Smooth muscle cell (in vitro differentiated cells): ENCODE measurements at regions not wholly inside any gene's neighbourhood (a gene's known extent, or its start where the extent isn't known, plus 50 kb on each side); places are given as distances from the start of the nearest gene placed in this dataset.

Experiments
- DNase-seq: peaks from one replicate; lab custom pipeline; 2025; ENCODE audit not compliant: unreplicated experiment; lab: John Stamatoyannopoulos, UW
- H2AFZ ChIP-seq: fragments of 200-600 bp; sonication (generic); 2 replicates; pipeline ENCODE4 v1.6.0; 2016; ENCODE audit warnings: antibody characterized with exemption, low read depth, mild to moderate bottlenecking
- H3F3A ChIP-seq: fragments of 200-600 bp; sonication (generic); 2 replicates; pipeline ENCODE4 v1.6.0; 2017; ENCODE audit warnings: antibody characterized with exemption, low read depth
- H3K27ac ChIP-seq: fragments of 200-600 bp; sonication (generic); 2 replicates; pipeline ENCODE4 v1.5.1; 2016; ENCODE audit warnings: low read depth, mild to moderate bottlenecking
- H3K27me3 ChIP-seq: fragments of 200-600 bp; sonication (generic); 2 replicates; pipeline ENCODE4 v1.6.1; 2016; ENCODE audit warnings: low read depth, mild to moderate bottlenecking
- H3K36me3 ChIP-seq: fragments of 200-600 bp; sonication (generic); 2 replicates; pipeline ENCODE4 v1.5.1; 2016; ENCODE audit warnings: low read depth
- H3K4me1 ChIP-seq: fragments of 200-600 bp; sonication (generic); 2 replicates; pipeline ENCODE4 v1.5.1; 2016; ENCODE audit warnings: low read depth
- H3K4me2 ChIP-seq: fragments of 200-600 bp; sonication (generic); 2 replicates; pipeline ENCODE4 v1.6.0; 2016; ENCODE audit warnings: mild to moderate bottlenecking
- H3K4me3 ChIP-seq: fragments of 200-600 bp; sonication (generic); 2 replicates; pipeline ENCODE4 v1.5.1; 2016; ENCODE audit warnings: mild to moderate bottlenecking
- H3K79me2 ChIP-seq: fragments of 200-600 bp; sonication (generic); 2 replicates; pipeline ENCODE4 v1.6.0; 2016; ENCODE audit warnings: low read depth, mild to moderate bottlenecking
- H3K9ac ChIP-seq: fragments of 200-600 bp; sonication (generic); 2 replicates; pipeline ENCODE4 v1.6.0; 2016; ENCODE audit warnings: low read depth
- H3K9me3 ChIP-seq: fragments of 200-600 bp; sonication (generic); replicated peaks from 2 replicates; pipeline ENCODE4 v1.5.1; 2016; ENCODE audit warnings: low read depth
- H4K20me1 ChIP-seq: fragments of 200-600 bp; sonication (generic); 2 replicates; pipeline ENCODE4 v1.6.0; 2016; ENCODE audit warnings: low read depth
- WGBS: methylation state at CpG from one replicate; pipeline ENCODE4 v1.1.7; 2016; ENCODE audit warnings: low lambda C conversion rate; 5-methylcytosine and 5-hydroxymethylcytosine counted together
- TF ChIP-seq, protein P1 (sequence below): fragments of 200-600 bp; sonication (generic); IDR thresholded peaks from 2 replicates; pipeline ENCODE4 v1.5.1; 2017; ENCODE audit warnings: borderline replicate concordance, mild to moderate bottlenecking, antibody characterized with exemption; ENCODE audit not compliant: insufficient read depth, poor library complexity, severe bottlenecking

DNA sequence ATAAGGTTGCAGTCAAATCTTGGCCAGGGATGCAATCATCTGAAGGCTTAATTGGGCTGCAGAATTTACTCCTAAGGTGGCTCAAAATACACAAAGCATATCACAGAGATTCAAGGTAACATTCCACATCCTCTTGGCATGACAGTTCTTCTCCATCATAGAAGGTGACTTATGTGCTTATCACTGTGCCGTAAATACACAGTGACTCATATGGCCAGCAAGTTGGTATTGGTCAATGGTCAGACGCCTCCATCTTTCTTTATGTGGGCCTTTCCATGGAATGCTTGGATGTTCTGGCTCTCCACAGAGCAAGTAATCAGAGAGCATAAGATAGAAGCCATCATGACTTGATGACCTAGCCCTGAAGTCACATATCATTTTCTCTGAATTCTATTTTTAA is 168.8 kb upstream of the ST8SIA2 start:
- TF ChIP-seq, protein P1, sequence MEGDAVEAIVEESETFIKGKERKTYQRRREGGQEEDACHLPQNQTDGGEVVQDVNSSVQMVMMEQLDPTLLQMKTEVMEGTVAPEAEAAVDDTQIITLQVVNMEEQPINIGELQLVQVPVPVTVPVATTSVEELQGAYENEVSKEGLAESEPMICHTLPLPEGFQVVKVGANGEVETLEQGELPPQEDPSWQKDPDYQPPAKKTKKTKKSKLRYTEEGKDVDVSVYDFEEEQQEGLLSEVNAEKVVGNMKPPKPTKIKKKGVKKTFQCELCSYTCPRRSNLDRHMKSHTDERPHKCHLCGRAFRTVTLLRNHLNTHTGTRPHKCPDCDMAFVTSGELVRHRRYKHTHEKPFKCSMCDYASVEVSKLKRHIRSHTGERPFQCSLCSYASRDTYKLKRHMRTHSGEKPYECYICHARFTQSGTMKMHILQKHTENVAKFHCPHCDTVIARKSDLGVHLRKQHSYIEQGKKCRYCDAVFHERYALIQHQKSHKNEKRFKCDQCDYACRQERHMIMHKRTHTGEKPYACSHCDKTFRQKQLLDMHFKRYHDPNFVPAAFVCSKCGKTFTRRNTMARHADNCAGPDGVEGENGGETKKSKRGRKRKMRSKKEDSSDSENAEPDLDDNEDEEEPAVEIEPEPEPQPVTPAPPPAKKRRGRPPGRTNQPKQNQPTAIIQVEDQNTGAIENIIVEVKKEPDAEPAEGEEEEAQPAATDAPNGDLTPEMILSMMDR = no peak
- Histone ChIP-seq H3K36me3 (no peaks in the 10 kb centered on the region), H3K4me1 (no peaks in the 10 kb centered on the region), H3K27ac (no peak overlapping the region), H2AFZ (no peak overlapping the region), H4K20me1 (no peaks in the 10 kb centered on the region), H3K4me3 (no peak overlapping the region), H3K27me3 (no peaks in the 10 kb centered on the region), H3F3A (no peaks in the 10 kb centered on the region), H3K79me2 (no peaks in the 10 kb centered on the region), H3K9me3 (no peaks in the 10 kb centered on the region), H3K9ac (no peak overlapping the region), H3K4me2 (no peak overlapping the region)
- 82% methylated on average over 2 of the region's 2 CpGs for WGBS
- no peak for DNase-seq

DNA sequence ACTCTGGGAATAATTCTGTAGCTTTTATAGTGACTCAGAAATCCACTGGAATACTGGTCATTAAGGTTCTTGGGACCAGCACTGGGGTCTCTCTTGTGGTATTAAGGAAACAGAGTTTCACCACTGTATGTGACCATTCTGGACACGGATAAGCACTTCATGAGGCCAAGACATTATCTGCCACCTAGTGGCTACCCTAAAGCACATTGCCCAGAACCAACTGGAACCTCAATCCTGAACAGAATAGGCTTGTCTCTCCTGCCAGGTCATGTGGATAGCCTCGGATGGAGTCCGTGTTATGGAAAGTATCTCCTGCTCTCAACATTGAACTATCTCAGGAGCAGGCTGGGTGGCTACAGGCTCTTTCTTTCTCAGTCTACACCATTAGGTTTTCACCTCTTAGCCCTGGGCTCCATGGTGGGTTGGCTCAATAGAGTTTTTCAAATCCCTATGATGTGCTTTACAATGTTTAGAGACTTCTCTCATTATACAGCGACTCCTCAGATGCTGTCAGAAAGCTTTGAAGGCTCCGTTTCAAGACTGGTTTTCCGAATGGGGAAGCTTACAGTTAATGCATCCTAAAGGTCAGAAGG is 167.6 kb upstream of the ST8SIA2 start:
- TF ChIP-seq, protein P1 = peak; percentile 46
- Histone ChIP-seq H3K4me2 (no peak overlapping the region), H3K4me3 (no peak overlapping the region)

DNA sequence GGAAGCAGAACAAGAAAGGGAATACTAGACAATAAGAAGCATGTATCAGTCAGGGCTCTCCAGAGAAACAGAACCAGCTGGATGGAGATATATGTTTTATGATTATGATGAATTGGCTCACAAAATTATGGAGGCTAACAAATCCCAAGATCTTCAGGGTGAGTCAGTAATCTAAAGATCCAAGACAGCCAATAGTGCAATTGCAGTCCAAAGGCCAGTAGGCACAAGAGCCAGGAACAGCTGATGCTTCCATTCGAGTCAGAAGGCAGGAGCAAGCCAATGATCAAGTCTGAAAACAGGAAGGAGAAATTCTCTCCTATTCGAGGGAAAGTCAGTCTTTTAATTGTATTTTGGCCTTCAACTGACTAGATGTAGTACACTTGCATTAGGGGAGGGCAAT is 164.9 kb upstream of the ST8SIA2 start:
- Histone ChIP-seq H2AFZ (no peak overlapping the region), H4K20me1 (no peaks in the 10 kb centered on the region)
- TF ChIP-seq, protein P1 = no peak

More for the DNA sequence above, 167.6 kb upstream of the ST8SIA2 start:
- Histone ChIP-seq H4K20me1 (no peaks in the 10 kb centered on the region), H3K9me3 (no peaks in the 10 kb centered on the region), H3F3A (no peaks in the 10 kb centered on the region), H2AFZ (no peak overlapping the region), H3K79me2 (no peaks in the 10 kb centered on the region), H3K9ac (no peak overlapping the region), H3K4me1 (no peaks in the 10 kb centered on the region), H3K36me3 (no peaks in the 10 kb centered on the region), H3K27me3 (no peaks in the 10 kb centered on the region), H3K27ac (no peak overlapping the region)
- WGBS = 62% methylated on average over 6 of the region's 6 CpGs
- no peak for DNase-seq

GRCh38 chr15:92231461-92231860 is 162.2 kb upstream of the ST8SIA2 start:
- no peaks in the 10 kb centered on the region for H3K36me3 ChIP-seq
- no peak overlapping the region for H3K27ac ChIP-seq
- no peak overlapping the region for H3K4me2 ChIP-seq
- no peaks in the 10 kb centered on the region for H4K20me1 ChIP-seq
- no peaks in the 10 kb centered on the region for H3K4me1 ChIP-seq
- no peak overlapping the region for H3K9ac ChIP-seq
- TF ChIP-seq, protein P1 = no peak
- no peaks in the 10 kb centered on the region for H3K9me3 ChIP-seq
- no peaks in the 10 kb centered on the region for H3F3A ChIP-seq
- no peaks in the 10 kb centered on the region for H3K79me2 ChIP-seq
- no peak overlapping the region for H2AFZ ChIP-seq
- no peaks in the 10 kb centered on the region for H3K27me3 ChIP-seq
- DNase-seq = no peak
- 71% methylated on average over 4 of the region's 4 CpGs for WGBS
- H3K4me3 ChIP-seq = no peak overlapping the region

More for the DNA sequence above, 164.9 kb upstream of the ST8SIA2 start:
- no peak for DNase-seq
- H3K27me3 ChIP-seq = no peaks in the 10 kb centered on the region
- no peak overlapping the region for H3K4me2 ChIP-seq
- no peak overlapping the region for H3K9ac ChIP-seq
- H3K36me3 ChIP-seq = no peaks in the 10 kb centered on the region
- H3K4me1 ChIP-seq = no peaks in the 10 kb centered on the region
- H3K4me3 ChIP-seq = no peak overlapping the region
- no peak overlapping the region for H3K27ac ChIP-seq
- no peaks in the 10 kb centered on the region for H3K79me2 ChIP-seq
- WGBS = 83% methylated on average over 2 of the region's 2 CpGs
- H3F3A ChIP-seq = no peaks in the 10 kb centered on the region
- no peaks in the 10 kb centered on the region for H3K9me3 ChIP-seq
